ENCODE measurements at regions not wholly inside any gene's neighbourhood (a gene's known extent, or its start where the extent isn't known, plus 50 kb on each side); places are given as distances from the start of the nearest gene placed in this dataset.

- no peak for TF ChIP-seq CUX1 (IDR thresholded peaks at IDR 0.05; ENCODE audit: insufficient replicate concordance, low read depth, low read length)
- no peak for TF ChIP-seq REST (IDR thresholded peaks at IDR 0.05; ENCODE audit: low read depth, low read length)
- TF ChIP-seq CTCF (IDR thresholded peaks at IDR 0.05 in 2 of 3, conservative IDR thresholded peaks at IDR 0.05 in 1 of 3; ENCODE audit: control insufficient read depth in 2 of 3, extremely low read depth in 1 of 3, insufficient read depth in 1 of 3, low read depth in 3 of 3, low read length in 3 of 3), result no peak
- TF ChIP-seq USF2 (IDR thresholded peaks at IDR 0.05; ENCODE audit: borderline replicate concordance, low read depth, low read length), result no peak
- TF ChIP-seq TAF1 (IDR thresholded peaks at IDR 0.05; ENCODE audit: borderline replicate concordance, low read depth, low read length), result no peak
- no peak for TF ChIP-seq SUZ12 (IDR thresholded peaks at IDR 0.05; ENCODE audit: unreplicated experiment)
- TF ChIP-seq EZH2 (IDR thresholded peaks at IDR 0.05; ENCODE audit: borderline replicate concordance, control insufficient read depth, low read depth, low read length), result no peak
- TF ChIP-seq MLLT1 (IDR thresholded peaks at IDR 0.05), result no peak
- no peak for TF ChIP-seq BRCA1 (IDR thresholded peaks at IDR 0.05; ENCODE audit: low read depth, low read length)
These were observed 873.4 kb upstream of the ADGRL3 start (continued) for GRCh38 chr4:60326735-60327134.

Data from GM12878 (cell line).